ENCODE measurements at regions not wholly inside any gene's neighbourhood (a gene's known extent, or its start where the extent isn't known, plus 50 kb on each side); places are given as distances from the start of the nearest gene placed in this dataset.

GRCh38 chr2:225326969-225327368, 72.5 kb upstream of the NYAP2 start:
- Histone ChIP-seq H3K79me2 (ENCODE audit: insufficient read depth, low read depth) (no peaks in the 10 kb centered on the region), H3K27ac (no peak overlapping the region), H3K9ac (no peak overlapping the region), H3K36me3 (ENCODE audit: insufficient read depth) (no peaks in the 10 kb centered on the region), H4K20me1 (ENCODE audit: insufficient read depth) (no peaks in the 10 kb centered on the region), H2AFZ (ENCODE audit: low read depth) (no peak overlapping the region), H3K4me2 (no peak overlapping the region), H3K4me1 (ENCODE audit: low read depth, poor library complexity, severe bottlenecking) (no peaks in the 10 kb centered on the region), H3K4me3 (IDR thresholded peaks at IDR 0.05; ENCODE audit: insufficient read depth, low read depth, low read length) (no peak overlapping the region), H3K27me3 (ENCODE audit: insufficient read depth, low read depth) (no peaks in the 10 kb centered on the region)
- TF ChIP-seq, protein P1, sequence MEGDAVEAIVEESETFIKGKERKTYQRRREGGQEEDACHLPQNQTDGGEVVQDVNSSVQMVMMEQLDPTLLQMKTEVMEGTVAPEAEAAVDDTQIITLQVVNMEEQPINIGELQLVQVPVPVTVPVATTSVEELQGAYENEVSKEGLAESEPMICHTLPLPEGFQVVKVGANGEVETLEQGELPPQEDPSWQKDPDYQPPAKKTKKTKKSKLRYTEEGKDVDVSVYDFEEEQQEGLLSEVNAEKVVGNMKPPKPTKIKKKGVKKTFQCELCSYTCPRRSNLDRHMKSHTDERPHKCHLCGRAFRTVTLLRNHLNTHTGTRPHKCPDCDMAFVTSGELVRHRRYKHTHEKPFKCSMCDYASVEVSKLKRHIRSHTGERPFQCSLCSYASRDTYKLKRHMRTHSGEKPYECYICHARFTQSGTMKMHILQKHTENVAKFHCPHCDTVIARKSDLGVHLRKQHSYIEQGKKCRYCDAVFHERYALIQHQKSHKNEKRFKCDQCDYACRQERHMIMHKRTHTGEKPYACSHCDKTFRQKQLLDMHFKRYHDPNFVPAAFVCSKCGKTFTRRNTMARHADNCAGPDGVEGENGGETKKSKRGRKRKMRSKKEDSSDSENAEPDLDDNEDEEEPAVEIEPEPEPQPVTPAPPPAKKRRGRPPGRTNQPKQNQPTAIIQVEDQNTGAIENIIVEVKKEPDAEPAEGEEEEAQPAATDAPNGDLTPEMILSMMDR (conservative IDR thresholded peaks at IDR 0.05; ENCODE audit: low read depth, low read length) = no peak

- no peak overlapping the region for H2AFZ ChIP-seq (ENCODE audit: low read depth)
- H3K9ac ChIP-seq = no peak overlapping the region
- H3K36me3 ChIP-seq (ENCODE audit: insufficient read depth) = no peaks in the 10 kb centered on the region
- TF ChIP-seq, protein P1 (conservative IDR thresholded peaks at IDR 0.05; ENCODE audit: low read depth, low read length) = no peak
- no peaks in the 10 kb centered on the region for H3K27me3 ChIP-seq (ENCODE audit: insufficient read depth, low read depth)
- no peak overlapping the region for H3K4me2 ChIP-seq
- no peaks in the 10 kb centered on the region for H3K79me2 ChIP-seq (ENCODE audit: insufficient read depth, low read depth)
- H3K27ac ChIP-seq = no peak overlapping the region
- H4K20me1 ChIP-seq (ENCODE audit: insufficient read depth) = no peaks in the 10 kb centered on the region
- H3K4me3 ChIP-seq (IDR thresholded peaks at IDR 0.05; ENCODE audit: insufficient read depth, low read depth, low read length) = no peak overlapping the region
- H3K4me1 ChIP-seq (ENCODE audit: low read depth, poor library complexity, severe bottlenecking) = no peaks in the 10 kb centered on the region
Observed at GRCh38 chr2:225319872-225320271, 79.6 kb upstream of the NYAP2 start.

DNA sequence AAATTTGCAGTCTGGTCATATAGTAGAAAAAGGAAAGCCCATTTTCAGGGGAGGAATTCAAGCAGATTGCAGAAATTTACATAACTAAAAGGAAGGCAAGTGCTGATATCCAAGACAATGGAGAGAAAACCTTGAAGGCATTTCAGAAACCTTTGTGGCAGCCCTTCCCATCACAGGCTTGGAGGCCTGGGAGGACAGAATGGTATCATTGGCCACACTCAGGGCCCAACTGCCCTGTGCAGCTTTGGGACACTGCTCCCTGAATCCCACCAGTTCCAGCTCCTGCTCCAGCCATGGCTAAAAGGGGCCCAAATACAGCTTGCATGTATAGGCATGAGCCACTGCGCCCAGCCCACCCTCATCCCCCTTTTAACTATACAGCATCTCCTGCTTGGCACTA, 81.1 kb upstream of the NYAP2 start:
- no peak overlapping the region for H2AFZ ChIP-seq (ENCODE audit: low read depth)
- no peaks in the 10 kb centered on the region for H4K20me1 ChIP-seq (ENCODE audit: insufficient read depth)
- TF ChIP-seq, protein P1 (conservative IDR thresholded peaks at IDR 0.05; ENCODE audit: low read depth, low read length) = no peak
- no peaks in the 10 kb centered on the region for H3K36me3 ChIP-seq (ENCODE audit: insufficient read depth)
- no peak overlapping the region for H3K9ac ChIP-seq
- H3K4me1 ChIP-seq (ENCODE audit: low read depth, poor library complexity, severe bottlenecking) = no peaks in the 10 kb centered on the region
- H3K4me2 ChIP-seq = no peak overlapping the region
- H3K79me2 ChIP-seq (ENCODE audit: insufficient read depth, low read depth) = no peaks in the 10 kb centered on the region
- no peak overlapping the region for H3K4me3 ChIP-seq (IDR thresholded peaks at IDR 0.05; ENCODE audit: insufficient read depth, low read depth, low read length)
- H3K27ac ChIP-seq = no peak overlapping the region
- no peaks in the 10 kb centered on the region for H3K27me3 ChIP-seq (ENCODE audit: insufficient read depth, low read depth)

- no peak overlapping the region for H3K4me2 ChIP-seq
Observed at GRCh38 chr2:225317186-225317585, 82.3 kb upstream of the NYAP2 start.

More at GRCh38 chr2:225317186-225317585, 82.3 kb upstream of the NYAP2 start:
- H3K27ac ChIP-seq = no peak overlapping the region
- H2AFZ ChIP-seq (ENCODE audit: low read depth) = no peak overlapping the region
- H4K20me1 ChIP-seq (ENCODE audit: insufficient read depth) = no peaks in the 10 kb centered on the region
- H3K9ac ChIP-seq = no peak overlapping the region
- no peaks in the 10 kb centered on the region for H3K4me1 ChIP-seq (ENCODE audit: low read depth, poor library complexity, severe bottlenecking)
- no peaks in the 10 kb centered on the region for H3K27me3 ChIP-seq (ENCODE audit: insufficient read depth, low read depth)
- H3K36me3 ChIP-seq (ENCODE audit: insufficient read depth) = no peaks in the 10 kb centered on the region
- no peak overlapping the region for H3K4me3 ChIP-seq (IDR thresholded peaks at IDR 0.05; ENCODE audit: insufficient read depth, low read depth, low read length)
- TF ChIP-seq, protein P1 (conservative IDR thresholded peaks at IDR 0.05; ENCODE audit: low read depth, low read length) = no peak
- no peaks in the 10 kb centered on the region for H3K79me2 ChIP-seq (ENCODE audit: insufficient read depth, low read depth)
